Transverse colon (tissue), 3 donors: ENCODE measurements at regions not wholly inside any gene's neighbourhood (a gene's known extent, or its start where the extent isn't known, plus 50 kb on each side); places are given as distances from the start of the nearest gene placed in this dataset.

Experiments used
- POLR2A ChIP-seq: fragments of 450-650 bp; IDR thresholded peaks from one replicate; pipeline ENCODE4 v1.6.1; 2016; ENCODE audit warnings: antibody characterized with exemption, mild to moderate bottlenecking, moderate library complexity
- TF ChIP-seq, protein P1 (sequence below), 5 experiments: fragments of 200-600 bp in 3 of 5; fragments of 450-650 bp in 2 of 5; sonication (generic) in 3 of 5; IDR thresholded peaks; 1 replicate in 2 of 5; 2 replicates in 3 of 5; pipeline ENCODE4 v1.5.1; 2016 to 2017; ENCODE audit warnings: antibody characterized with exemption in 5 of 5, inconsistent platforms in 3 of 5, mild to moderate bottlenecking in 2 of 5, moderate library complexity in 1 of 5

DNA sequence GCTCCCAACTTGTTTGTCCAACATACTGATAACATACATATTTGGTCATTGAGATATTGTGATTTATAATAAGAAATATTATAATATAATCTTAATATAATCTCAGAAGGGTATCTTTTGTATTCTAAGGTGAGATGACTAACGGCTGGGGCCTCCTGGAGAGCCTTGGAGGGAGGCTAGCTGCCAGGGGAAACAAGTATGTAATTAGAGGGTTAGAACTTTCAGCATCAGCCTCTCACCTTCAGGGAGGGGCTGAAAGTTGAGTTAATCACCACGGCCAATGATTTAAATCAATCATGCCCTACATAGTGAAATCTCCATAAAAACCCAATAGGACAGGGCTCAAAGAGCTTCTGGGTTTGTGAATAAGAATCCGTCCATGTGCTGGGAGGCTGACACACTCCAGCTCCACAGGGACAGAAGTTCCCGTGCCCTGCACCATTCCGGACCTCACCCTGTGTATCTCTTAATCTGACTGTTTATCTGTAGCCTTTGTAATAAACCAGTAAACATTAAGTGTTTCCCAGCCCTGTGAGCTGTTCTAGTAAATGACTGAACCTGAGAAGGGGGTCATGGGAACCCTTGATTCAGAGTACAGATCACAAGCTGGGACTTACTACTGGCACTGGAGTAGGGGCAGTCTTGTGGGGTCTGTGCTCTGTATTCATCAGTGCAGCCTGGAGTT lies 86.3 kb upstream of the STEAP1B start:
- TF ChIP-seq POLR2A: no peak
- TF ChIP-seq, protein P1, sequence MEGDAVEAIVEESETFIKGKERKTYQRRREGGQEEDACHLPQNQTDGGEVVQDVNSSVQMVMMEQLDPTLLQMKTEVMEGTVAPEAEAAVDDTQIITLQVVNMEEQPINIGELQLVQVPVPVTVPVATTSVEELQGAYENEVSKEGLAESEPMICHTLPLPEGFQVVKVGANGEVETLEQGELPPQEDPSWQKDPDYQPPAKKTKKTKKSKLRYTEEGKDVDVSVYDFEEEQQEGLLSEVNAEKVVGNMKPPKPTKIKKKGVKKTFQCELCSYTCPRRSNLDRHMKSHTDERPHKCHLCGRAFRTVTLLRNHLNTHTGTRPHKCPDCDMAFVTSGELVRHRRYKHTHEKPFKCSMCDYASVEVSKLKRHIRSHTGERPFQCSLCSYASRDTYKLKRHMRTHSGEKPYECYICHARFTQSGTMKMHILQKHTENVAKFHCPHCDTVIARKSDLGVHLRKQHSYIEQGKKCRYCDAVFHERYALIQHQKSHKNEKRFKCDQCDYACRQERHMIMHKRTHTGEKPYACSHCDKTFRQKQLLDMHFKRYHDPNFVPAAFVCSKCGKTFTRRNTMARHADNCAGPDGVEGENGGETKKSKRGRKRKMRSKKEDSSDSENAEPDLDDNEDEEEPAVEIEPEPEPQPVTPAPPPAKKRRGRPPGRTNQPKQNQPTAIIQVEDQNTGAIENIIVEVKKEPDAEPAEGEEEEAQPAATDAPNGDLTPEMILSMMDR (IDR thresholded peaks at IDR 0.05): no peak
